Panc1 (cell line): ENCODE measurements at regions not wholly inside any gene's neighbourhood (a gene's known extent, or its start where the extent isn't known, plus 50 kb on each side); places are given as distances from the start of the nearest gene placed in this dataset.
"Not testable (repeated sequence)": the region's sequence is repeated elsewhere in the genome, so short reads cannot be mapped to it uniquely, and the experiment has no call there.

Experiments used
- POLR2AphosphoS5 ChIP-seq: IDR thresholded peaks from 2 replicates; pipeline ENCODE4 v1.6.1; 2012; ENCODE audit warnings: mild to moderate bottlenecking, low read depth, low read length, moderate library complexity
- TF ChIP-seq, protein P1 (sequence below): fragments of 450-650 bp; IDR thresholded peaks from 2 replicates; pipeline ENCODE4 v1.5.1; 2017; ENCODE audit warnings: mild to moderate bottlenecking
- TF ChIP-seq, protein P2 (sequence below), 2 experiments: IDR thresholded peaks; 2 replicates each; pipeline ENCODE4 v1.6.1; 2011 to 2012; ENCODE audit warnings: low read depth in 2 of 2, control low read depth in 1 of 2, low read length in 1 of 2, mild to moderate bottlenecking in 1 of 2, moderate library complexity in 1 of 2; ENCODE audit not compliant: insufficient read depth in 1 of 2

DNA sequence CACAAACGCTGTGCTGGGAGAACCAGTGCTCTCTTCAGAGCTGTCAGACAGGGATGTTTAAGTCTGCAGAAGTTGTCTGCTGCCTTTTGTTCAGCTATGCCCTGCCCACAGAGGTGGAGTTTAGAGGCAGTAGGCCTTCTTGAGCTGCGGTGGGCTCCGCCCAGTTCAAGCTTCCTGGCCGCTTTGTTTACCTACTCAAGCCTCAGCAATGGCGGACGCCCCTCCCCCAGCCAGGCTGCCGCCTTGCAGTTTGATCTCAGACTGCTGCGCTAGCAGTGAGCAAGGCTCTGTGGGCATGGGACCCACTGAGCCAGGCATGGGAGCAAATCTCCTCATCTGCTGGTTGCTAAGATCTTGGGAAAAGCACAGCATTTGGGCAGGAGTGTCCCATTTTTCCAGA lies 142.1 kb downstream of the LRRN1 start:
- not testable (repeated sequence) for TF ChIP-seq POLR2AphosphoS5
- TF ChIP-seq, protein P1, sequence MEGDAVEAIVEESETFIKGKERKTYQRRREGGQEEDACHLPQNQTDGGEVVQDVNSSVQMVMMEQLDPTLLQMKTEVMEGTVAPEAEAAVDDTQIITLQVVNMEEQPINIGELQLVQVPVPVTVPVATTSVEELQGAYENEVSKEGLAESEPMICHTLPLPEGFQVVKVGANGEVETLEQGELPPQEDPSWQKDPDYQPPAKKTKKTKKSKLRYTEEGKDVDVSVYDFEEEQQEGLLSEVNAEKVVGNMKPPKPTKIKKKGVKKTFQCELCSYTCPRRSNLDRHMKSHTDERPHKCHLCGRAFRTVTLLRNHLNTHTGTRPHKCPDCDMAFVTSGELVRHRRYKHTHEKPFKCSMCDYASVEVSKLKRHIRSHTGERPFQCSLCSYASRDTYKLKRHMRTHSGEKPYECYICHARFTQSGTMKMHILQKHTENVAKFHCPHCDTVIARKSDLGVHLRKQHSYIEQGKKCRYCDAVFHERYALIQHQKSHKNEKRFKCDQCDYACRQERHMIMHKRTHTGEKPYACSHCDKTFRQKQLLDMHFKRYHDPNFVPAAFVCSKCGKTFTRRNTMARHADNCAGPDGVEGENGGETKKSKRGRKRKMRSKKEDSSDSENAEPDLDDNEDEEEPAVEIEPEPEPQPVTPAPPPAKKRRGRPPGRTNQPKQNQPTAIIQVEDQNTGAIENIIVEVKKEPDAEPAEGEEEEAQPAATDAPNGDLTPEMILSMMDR = not testable (repeated sequence)
- TF ChIP-seq, protein P2, sequence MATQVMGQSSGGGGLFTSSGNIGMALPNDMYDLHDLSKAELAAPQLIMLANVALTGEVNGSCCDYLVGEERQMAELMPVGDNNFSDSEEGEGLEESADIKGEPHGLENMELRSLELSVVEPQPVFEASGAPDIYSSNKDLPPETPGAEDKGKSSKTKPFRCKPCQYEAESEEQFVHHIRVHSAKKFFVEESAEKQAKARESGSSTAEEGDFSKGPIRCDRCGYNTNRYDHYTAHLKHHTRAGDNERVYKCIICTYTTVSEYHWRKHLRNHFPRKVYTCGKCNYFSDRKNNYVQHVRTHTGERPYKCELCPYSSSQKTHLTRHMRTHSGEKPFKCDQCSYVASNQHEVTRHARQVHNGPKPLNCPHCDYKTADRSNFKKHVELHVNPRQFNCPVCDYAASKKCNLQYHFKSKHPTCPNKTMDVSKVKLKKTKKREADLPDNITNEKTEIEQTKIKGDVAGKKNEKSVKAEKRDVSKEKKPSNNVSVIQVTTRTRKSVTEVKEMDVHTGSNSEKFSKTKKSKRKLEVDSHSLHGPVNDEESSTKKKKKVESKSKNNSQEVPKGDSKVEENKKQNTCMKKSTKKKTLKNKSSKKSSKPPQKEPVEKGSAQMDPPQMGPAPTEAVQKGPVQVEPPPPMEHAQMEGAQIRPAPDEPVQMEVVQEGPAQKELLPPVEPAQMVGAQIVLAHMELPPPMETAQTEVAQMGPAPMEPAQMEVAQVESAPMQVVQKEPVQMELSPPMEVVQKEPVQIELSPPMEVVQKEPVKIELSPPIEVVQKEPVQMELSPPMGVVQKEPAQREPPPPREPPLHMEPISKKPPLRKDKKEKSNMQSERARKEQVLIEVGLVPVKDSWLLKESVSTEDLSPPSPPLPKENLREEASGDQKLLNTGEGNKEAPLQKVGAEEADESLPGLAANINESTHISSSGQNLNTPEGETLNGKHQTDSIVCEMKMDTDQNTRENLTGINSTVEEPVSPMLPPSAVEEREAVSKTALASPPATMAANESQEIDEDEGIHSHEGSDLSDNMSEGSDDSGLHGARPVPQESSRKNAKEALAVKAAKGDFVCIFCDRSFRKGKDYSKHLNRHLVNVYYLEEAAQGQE (IDR thresholded peaks at IDR 0.05; ENCODE audit: insufficient read depth in 1 of 2, low read depth in 2 of 2, low read length in 1 of 2) = not testable (repeated sequence)
